Stimulated activated CD4-positive, alpha-beta T cell treated with anti-CD3 and anti-CD28 coated beads, Interleukin-1b, Interleukin-23, amount 100 ng/mL, for 4 hours (primary cell): ENCODE measurements at regions not wholly inside any gene's neighbourhood (a gene's known extent, or its start where the extent isn't known, plus 50 kb on each side); places are given as distances from the start of the nearest gene placed in this dataset.

Experiments used
- DNase-seq, 2 donors: peaks; one replicate each; pipeline ENCODE4 v3.0.0-alpha.2; 2020; ENCODE audit warnings: low read depth in 2 of 2

- no peak for DNase-seq
These were observed 87.0 kb upstream of the EEA1 start for GRCh38 chr12:93015871-93016751.

- DNase-seq = no peak
These were observed 87.8 kb upstream of the EEA1 start for GRCh38 chr12:93016752-93017350.

- no peak for DNase-seq
These were observed 89.5 kb upstream of the EEA1 start for GRCh38 chr12:93018610-93019009.

GRCh38 chr12:93019212-93019927, 90.3 kb upstream of the EEA1 start:
- DNase-seq = no peak

- DNase-seq = no peak
These were observed 91.0 kb upstream of the EEA1 start for GRCh38 chr12:93019975-93020630.

GRCh38 chr12:93020631-93021597, 91.8 kb upstream of the EEA1 start:
- no peak for DNase-seq

- no peak for DNase-seq
These were observed 93.7 kb upstream of the EEA1 start for GRCh38 chr12:93022603-93023340.

- DNase-seq = no peak
These were observed 96.3 kb upstream of the EEA1 start for GRCh38 chr12:93025145-93026103.

GRCh38 chr12:93027041-93027440, 97.9 kb upstream of the EEA1 start:
- no peak for DNase-seq

GRCh38 chr12:93029091-93029490, 100.0 kb upstream of the EEA1 start:
- DNase-seq = no peak

- no peak for DNase-seq
These were observed 101.9 kb upstream of the EEA1 start for GRCh38 chr12:93031028-93031427.

GRCh38 chr12:93032758-93033157, 103.7 kb upstream of the EEA1 start:
- no peak for DNase-seq

GRCh38 chr12:93033948-93034347, 104.9 kb upstream of the EEA1 start:
- DNase-seq = no peak

GRCh38 chr12:93039062-93039461, 110.0 kb upstream of the EEA1 start:
- no peak for DNase-seq

GRCh38 chr12:93039930-93040329, 110.8 kb upstream of the EEA1 start:
- no peak for DNase-seq

- no peak for DNase-seq
These were observed 111.3 kb upstream of the EEA1 start for GRCh38 chr12:93040367-93040766.

- DNase-seq = no peak
These were observed 112.3 kb upstream of the EEA1 start for GRCh38 chr12:93041416-93041815.

GRCh38 chr12:93042283-93042682, 113.2 kb upstream of the EEA1 start:
- no peak for DNase-seq

GRCh38 chr12:93042684-93043083, 113.6 kb upstream of the EEA1 start:
- DNase-seq = no peak
